ENCODE measurements at regions not wholly inside any gene's neighbourhood (a gene's known extent, or its start where the extent isn't known, plus 50 kb on each side); places are given as distances from the start of the nearest gene placed in this dataset.
A peak's percentile ranks its signal among the peaks of the same experiment; 100 is the strongest.
"Not testable (repeated sequence)": the region's sequence is repeated elsewhere in the genome, so short reads cannot be mapped to it uniquely, and the experiment has no call there.

DNA sequence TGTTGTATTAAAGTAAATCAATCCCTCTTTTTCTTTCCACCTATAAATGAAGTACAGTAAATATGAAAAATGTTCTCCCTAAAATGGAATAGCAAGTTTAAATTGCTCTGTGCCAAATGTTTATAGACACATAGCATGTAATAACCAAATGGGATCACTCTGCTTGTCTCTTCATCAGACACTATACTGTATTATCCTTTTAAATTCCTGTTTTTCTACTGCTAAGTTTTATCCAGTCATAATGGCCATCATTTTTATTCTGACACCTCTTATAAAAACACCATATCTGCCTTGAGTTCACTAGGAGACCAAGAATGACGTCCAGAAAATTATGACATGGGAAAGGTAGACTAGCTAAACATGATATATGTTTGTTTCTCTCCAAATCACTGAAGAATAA lies 252.8 kb downstream of the CAAP1 start:
- TF ChIP-seq, protein P1, sequence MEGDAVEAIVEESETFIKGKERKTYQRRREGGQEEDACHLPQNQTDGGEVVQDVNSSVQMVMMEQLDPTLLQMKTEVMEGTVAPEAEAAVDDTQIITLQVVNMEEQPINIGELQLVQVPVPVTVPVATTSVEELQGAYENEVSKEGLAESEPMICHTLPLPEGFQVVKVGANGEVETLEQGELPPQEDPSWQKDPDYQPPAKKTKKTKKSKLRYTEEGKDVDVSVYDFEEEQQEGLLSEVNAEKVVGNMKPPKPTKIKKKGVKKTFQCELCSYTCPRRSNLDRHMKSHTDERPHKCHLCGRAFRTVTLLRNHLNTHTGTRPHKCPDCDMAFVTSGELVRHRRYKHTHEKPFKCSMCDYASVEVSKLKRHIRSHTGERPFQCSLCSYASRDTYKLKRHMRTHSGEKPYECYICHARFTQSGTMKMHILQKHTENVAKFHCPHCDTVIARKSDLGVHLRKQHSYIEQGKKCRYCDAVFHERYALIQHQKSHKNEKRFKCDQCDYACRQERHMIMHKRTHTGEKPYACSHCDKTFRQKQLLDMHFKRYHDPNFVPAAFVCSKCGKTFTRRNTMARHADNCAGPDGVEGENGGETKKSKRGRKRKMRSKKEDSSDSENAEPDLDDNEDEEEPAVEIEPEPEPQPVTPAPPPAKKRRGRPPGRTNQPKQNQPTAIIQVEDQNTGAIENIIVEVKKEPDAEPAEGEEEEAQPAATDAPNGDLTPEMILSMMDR (IDR thresholded peaks at IDR 0.05; ENCODE audit: insufficient read depth, low read depth, low read length, missing control alignments): no peak
- no peak overlapping the region for H3K4me3 ChIP-seq (ENCODE audit: low read depth, low read length)
- no peak for DNase-seq (ENCODE audit: low read depth)

DNA sequence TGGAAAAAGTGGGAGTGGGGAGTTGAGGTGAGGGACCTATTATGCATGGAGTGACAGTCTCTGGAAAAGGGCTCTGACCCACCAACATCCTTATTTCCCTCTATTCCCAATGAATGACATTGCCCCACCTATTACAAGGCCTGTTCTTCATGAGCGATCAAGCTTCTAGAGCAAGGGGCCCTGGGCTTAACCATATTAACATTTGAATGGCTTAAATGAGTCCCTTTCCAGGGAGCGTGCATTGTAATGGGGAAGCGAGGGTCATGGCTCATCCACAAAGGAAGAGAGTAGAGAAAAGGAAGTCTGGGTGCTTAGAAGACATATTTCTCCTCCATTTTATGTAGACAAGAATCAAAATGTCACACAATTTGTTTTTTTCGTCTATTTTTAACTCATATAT lies 255.5 kb downstream of the CAAP1 start:
- TF ChIP-seq, protein P1 (IDR thresholded peaks at IDR 0.05; ENCODE audit: insufficient read depth, low read depth, low read length, missing control alignments): no peak
- no peak overlapping the region for H3K4me3 ChIP-seq (ENCODE audit: low read depth, low read length)
- no peak for DNase-seq (ENCODE audit: low read depth)

DNA sequence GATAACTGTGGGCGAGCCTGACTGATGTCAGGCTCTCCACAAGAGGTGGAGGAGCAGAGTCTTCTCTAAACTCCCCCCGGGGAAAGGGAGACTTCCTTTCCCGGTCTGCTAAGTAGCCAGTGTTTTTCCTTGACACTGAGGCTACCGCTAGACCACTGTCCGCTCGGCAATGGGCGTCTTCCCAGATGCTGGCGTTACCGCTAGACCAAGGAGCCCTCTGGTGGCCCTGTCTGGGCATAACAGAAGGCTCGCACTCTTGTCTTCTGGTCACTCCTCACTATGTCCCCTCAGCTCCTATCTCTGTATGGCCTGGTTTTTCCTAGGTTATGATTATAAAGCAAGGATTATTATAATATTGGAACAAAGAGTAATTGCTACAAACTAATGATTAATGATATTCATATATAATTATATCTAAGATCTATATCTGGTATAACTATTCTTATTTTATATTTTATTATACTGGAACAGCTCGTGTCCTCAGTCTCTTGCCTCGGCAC lies 278.7 kb downstream of the CAAP1 start:
- TF ChIP-seq, protein P1 (IDR thresholded peaks at IDR 0.05; ENCODE audit: insufficient read depth, low read depth, low read length, missing control alignments): peak; percentile 26
- H3K4me3 ChIP-seq (ENCODE audit: low read depth, low read length): not testable (repeated sequence)
- peak; percentile 12 for DNase-seq (ENCODE audit: low read depth)

DNA sequence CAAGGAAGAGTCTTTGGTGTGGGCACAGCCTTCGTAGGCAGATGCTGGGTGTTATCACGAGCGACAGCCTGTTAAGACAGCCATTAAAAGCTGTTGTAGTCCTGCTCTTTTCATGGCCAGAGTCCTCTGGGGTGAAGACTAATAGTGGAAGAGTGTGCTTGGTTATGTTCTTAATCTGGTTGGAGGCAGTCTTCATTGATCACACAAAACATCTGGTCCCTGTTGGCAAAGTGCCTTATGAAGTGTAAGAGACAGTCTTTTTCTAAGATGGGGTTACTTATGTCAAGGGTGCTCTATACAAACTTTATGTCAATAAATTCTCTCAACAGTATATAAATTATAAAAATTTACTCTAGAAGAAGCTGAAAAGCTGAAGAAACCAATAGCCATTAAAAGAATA lies 280.4 kb downstream of the CAAP1 start:
- no peak overlapping the region for H3K4me3 ChIP-seq (ENCODE audit: low read depth, low read length)
- TF ChIP-seq, protein P1 (IDR thresholded peaks at IDR 0.05; ENCODE audit: insufficient read depth, low read depth, low read length, missing control alignments): no peak
- no peak for DNase-seq (ENCODE audit: low read depth)

DNA sequence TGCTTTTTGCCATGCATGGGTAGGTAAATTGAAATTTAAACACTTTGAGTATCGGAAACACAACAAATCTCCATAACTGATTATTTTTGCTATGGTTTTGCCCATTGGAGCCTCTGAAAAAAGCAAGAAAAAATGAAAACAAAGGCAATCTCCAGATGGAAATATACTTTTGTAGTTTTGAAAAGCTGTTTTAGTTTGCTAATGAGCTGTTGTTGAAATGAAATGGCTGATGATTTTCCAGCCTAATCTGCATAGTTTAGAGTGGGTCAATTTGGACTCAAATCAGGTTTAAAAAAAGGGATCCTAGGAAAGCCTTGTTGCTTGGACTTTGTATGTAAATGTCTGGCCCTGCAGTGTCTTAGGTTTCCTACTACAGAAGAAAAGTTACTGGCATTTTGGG lies 285.8 kb downstream of the CAAP1 start:
- no peak for DNase-seq (ENCODE audit: low read depth)
- TF ChIP-seq, protein P1 (IDR thresholded peaks at IDR 0.05; ENCODE audit: insufficient read depth, low read depth, low read length, missing control alignments): no peak
- H3K4me3 ChIP-seq (ENCODE audit: low read depth, low read length): no peak overlapping the region

DNA sequence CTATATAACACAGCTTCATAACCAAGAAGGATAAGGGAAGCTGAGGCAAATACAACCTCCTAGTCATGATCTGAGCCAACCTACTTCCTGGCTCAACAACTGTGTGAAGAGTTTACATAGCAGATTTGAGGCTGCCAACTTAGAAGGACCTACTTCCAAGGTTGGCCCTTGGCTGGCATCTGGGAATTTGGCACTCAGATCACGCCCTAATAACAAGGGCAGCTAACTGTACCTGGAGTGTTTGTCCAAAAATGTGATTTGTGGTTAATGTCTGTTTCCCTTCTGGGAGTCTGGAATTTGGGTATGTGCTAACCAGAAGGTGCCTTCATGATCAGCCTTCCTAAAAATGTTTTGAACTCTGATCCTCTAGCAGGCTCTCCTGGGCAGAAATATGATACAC lies 287.2 kb downstream of the CAAP1 start:
- no peak overlapping the region for H3K4me3 ChIP-seq (ENCODE audit: low read depth, low read length)
- no peak for DNase-seq (ENCODE audit: low read depth)
- TF ChIP-seq, protein P1 (IDR thresholded peaks at IDR 0.05; ENCODE audit: insufficient read depth, low read depth, low read length, missing control alignments): no peak

DNA sequence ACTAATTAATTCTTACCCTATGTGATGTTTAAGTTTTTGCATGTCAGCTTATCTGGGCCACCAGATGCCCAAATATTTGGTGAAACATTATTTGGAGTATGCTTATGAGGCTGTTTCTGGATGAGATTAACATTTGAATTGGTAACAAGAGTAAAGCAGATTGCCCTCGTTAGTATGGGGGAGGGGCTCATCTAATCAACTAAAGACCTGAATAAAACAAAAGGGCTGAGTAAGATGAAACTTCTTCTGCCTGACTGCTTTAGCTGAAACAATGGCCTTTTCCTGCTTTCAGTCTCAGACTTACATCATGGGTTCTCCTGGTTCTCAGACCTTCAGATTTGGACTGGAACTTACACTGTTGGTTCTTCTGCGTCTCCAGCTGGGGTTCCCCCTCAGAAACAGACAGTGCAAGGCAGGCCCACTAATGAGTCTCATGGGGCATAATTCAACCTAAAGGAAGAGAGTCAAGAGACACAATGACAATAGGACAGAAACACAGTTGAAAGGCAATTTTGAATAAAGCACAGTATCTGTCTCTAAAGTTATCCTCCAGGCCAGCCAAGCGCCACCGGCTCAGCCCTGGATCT lies 288.4 kb downstream of the CAAP1 start:
- H3K4me3 ChIP-seq (ENCODE audit: low read depth, low read length): no peak overlapping the region
- TF ChIP-seq, protein P1 (IDR thresholded peaks at IDR 0.05; ENCODE audit: insufficient read depth, low read depth, low read length, missing control alignments): no peak

More for the DNA sequence above, 288.4 kb downstream of the CAAP1 start:
- peak; percentile 19 for DNase-seq (ENCODE audit: low read depth)

Measured in GM12865 (cell line).